ENCODE measurements at regions not wholly inside any gene's neighbourhood (a gene's known extent, or its start where the extent isn't known, plus 50 kb on each side); places are given as distances from the start of the nearest gene placed in this dataset.

DNA sequence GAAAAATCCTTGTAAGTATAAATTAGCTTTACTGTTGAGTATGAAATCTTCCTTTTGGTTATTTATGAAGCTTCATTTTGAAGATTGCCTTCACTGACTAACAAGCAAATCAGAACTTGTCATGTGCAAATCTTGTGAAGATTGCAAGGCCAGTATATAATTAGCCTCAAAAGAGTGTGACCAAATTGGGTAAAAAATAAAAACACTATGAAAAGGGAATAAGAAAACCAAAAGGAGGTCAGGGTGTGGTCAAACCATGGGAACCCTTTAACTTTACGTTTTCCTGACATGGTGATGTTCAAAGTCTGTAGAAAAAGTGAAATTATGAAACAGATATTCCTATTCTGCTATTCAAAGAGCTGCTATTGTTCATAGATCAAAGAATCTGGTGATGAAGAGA, 230.3 kb downstream of the BCAT1 start:
- no peak for TF ChIP-seq EZH2 (IDR thresholded peaks at IDR 0.05; ENCODE audit: borderline replicate concordance, low read length)
- TF ChIP-seq, protein P1, sequence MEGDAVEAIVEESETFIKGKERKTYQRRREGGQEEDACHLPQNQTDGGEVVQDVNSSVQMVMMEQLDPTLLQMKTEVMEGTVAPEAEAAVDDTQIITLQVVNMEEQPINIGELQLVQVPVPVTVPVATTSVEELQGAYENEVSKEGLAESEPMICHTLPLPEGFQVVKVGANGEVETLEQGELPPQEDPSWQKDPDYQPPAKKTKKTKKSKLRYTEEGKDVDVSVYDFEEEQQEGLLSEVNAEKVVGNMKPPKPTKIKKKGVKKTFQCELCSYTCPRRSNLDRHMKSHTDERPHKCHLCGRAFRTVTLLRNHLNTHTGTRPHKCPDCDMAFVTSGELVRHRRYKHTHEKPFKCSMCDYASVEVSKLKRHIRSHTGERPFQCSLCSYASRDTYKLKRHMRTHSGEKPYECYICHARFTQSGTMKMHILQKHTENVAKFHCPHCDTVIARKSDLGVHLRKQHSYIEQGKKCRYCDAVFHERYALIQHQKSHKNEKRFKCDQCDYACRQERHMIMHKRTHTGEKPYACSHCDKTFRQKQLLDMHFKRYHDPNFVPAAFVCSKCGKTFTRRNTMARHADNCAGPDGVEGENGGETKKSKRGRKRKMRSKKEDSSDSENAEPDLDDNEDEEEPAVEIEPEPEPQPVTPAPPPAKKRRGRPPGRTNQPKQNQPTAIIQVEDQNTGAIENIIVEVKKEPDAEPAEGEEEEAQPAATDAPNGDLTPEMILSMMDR (IDR thresholded peaks at IDR 0.05; ENCODE audit: low read length), result no peak
- H3K79me2 ChIP-seq (ENCODE audit: insufficient read depth, low read length), result no peaks in the 10 kb centered on the region
- H3K9me2 ChIP-seq (ENCODE audit: low read depth, low read length), result no peaks in the 10 kb centered on the region
- H2AFZ ChIP-seq (ENCODE audit: low read length), result no peak overlapping the region
- H3K4me3 ChIP-seq (ENCODE audit: low read depth, low read length, poor library complexity, severe bottlenecking), result no peak overlapping the region
- H3K9ac ChIP-seq (ENCODE audit: low read length), result no peak overlapping the region
- H3K27ac ChIP-seq (ENCODE audit: low read depth, low read length, poor library complexity, severe bottlenecking), result no peak overlapping the region
- no peaks in the 10 kb centered on the region for H3F3A ChIP-seq (ENCODE audit: insufficient read depth, low read length)
- no peaks in the 10 kb centered on the region for H3K27me3 ChIP-seq (ENCODE audit: insufficient read depth, low read length)
- H3K9me3 ChIP-seq (ENCODE audit: low read length), result no peaks in the 10 kb centered on the region
- H4K20me1 ChIP-seq (ENCODE audit: insufficient read depth, low read length), result no peaks in the 10 kb centered on the region
- H3K36me3 ChIP-seq (ENCODE audit: insufficient read depth, low read length), result no peaks in the 10 kb centered on the region
- no peaks in the 10 kb centered on the region for H3K4me1 ChIP-seq (ENCODE audit: insufficient read depth, low read length, severe bottlenecking)
- no peak overlapping the region for H3K4me2 ChIP-seq (ENCODE audit: low read length)

DNA sequence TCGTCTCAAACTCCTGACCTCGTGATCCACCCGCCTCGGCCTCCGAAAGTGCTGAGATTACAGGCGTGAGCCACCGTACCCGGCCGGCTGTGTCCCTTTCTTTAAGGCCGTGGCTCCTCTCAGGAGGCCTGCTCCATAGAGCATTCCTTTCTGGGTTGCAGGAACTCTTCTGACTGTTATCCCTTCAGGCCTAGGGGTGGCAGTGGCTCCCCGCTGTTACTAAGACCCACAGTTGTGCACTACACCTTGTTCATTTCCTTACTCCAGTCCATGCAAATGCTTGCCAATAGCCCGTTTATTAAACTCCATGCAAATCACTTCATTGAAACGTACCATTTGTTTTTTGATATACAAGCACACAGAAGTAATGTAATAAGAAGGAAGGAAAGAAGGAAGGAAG, 234.7 kb downstream of the BCAT1 start:
- Histone ChIP-seq H3K79me2 (ENCODE audit: insufficient read depth, low read length) (no peaks in the 10 kb centered on the region), H3K9me3 (ENCODE audit: low read length) (no peaks in the 10 kb centered on the region), H3F3A (ENCODE audit: insufficient read depth, low read length) (no peaks in the 10 kb centered on the region), H3K9ac (ENCODE audit: low read length) (no peak overlapping the region), H3K4me2 (ENCODE audit: low read length) (no peak overlapping the region), H3K36me3 (ENCODE audit: insufficient read depth, low read length) (no peaks in the 10 kb centered on the region), H3K27ac (ENCODE audit: low read depth, low read length, poor library complexity, severe bottlenecking) (no peak overlapping the region), H3K4me1 (ENCODE audit: insufficient read depth, low read length, severe bottlenecking) (no peaks in the 10 kb centered on the region), H3K9me2 (ENCODE audit: low read depth, low read length) (no peaks in the 10 kb centered on the region), H4K20me1 (ENCODE audit: insufficient read depth, low read length) (no peaks in the 10 kb centered on the region), H3K27me3 (ENCODE audit: insufficient read depth, low read length) (no peaks in the 10 kb centered on the region), H3K4me3 (ENCODE audit: low read depth, low read length, poor library complexity, severe bottlenecking) (no peak overlapping the region), H2AFZ (ENCODE audit: low read length) (no peak overlapping the region)
- TF ChIP-seq EZH2 (IDR thresholded peaks at IDR 0.05; ENCODE audit: borderline replicate concordance, low read length), result no peak
- TF ChIP-seq, protein P1 (IDR thresholded peaks at IDR 0.05; ENCODE audit: low read length), result no peak

DNA sequence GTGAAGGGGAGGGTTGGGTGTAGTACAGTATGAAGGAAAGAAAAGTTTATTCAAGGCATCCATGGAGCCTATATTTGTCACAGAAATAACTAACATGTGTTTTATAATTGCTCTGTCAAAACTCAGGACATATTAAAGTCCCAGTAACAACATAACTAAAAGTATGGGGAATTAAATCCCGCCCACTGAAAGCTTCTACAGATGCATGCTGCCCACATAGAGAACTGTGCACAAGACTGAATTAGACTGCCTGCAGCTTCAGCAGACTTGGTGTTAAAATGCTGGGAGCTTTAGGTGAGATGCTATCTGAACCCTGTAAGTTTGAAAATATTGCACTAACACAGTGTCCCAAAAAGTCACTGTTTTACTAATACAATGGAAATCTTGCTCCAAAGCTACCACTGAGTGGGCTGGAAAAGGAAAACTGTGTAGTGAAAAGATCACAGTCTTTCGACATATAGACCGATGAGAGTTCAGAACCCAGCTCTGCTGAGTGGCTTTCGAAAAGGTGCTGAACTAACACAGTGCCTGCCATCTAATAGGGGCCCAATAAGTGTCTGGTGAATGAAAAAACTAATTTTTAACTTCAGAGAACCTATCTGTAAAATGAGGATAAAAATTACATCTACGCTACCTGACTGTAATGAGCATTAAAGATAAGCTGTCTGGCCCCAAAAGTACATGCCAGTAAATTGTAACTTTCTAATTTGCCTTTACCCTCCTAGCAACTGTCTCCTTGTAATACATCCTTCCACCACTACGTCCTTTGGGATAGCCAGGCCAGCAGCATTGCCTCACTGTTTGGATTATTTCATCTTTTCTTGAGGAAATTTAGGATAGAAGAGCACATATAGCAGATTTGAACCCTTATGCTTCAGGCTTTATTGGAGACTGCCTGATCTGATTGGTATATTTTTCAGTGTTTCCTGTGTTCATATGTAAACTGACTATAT, 237.6 kb downstream of the BCAT1 start:
- Histone ChIP-seq H3K4me3 (ENCODE audit: low read depth, low read length, poor library complexity, severe bottlenecking) (no peak overlapping the region), H3K4me1 (ENCODE audit: insufficient read depth, low read length, severe bottlenecking) (no peaks in the 10 kb centered on the region), H2AFZ (ENCODE audit: low read length) (no peak overlapping the region)

More for the DNA sequence above, 237.6 kb downstream of the BCAT1 start:
- no peak for TF ChIP-seq EZH2 (IDR thresholded peaks at IDR 0.05; ENCODE audit: borderline replicate concordance, low read length)
- TF ChIP-seq, protein P1 (IDR thresholded peaks at IDR 0.05; ENCODE audit: low read length), result no peak
- Histone ChIP-seq H3K9me2 (ENCODE audit: low read depth, low read length) (no peaks in the 10 kb centered on the region), H4K20me1 (ENCODE audit: insufficient read depth, low read length) (no peaks in the 10 kb centered on the region), H3K27ac (ENCODE audit: low read depth, low read length, poor library complexity, severe bottlenecking) (no peak overlapping the region), H3K4me2 (ENCODE audit: low read length) (no peak overlapping the region), H3K27me3 (ENCODE audit: insufficient read depth, low read length) (no peaks in the 10 kb centered on the region), H3K36me3 (ENCODE audit: insufficient read depth, low read length) (no peaks in the 10 kb centered on the region), H3F3A (ENCODE audit: insufficient read depth, low read length) (no peaks in the 10 kb centered on the region), H3K9me3 (ENCODE audit: low read length) (no peaks in the 10 kb centered on the region), H3K9ac (ENCODE audit: low read length) (no peak overlapping the region), H3K79me2 (ENCODE audit: insufficient read depth, low read length) (no peaks in the 10 kb centered on the region)
